HepG2 (cell line): ENCODE measurements at regions not wholly inside any gene's neighbourhood (a gene's known extent, or its start where the extent isn't known, plus 50 kb on each side); places are given as distances from the start of the nearest gene placed in this dataset.

ENCODE experiments used
- ATAC-seq: fragments of 200-7000 bp; cut with Tn5 transposase; 3 replicates; pipeline ENCODE4 v1.9.1; 2020; ENCODE audit warnings: mild to moderate bottlenecking, moderate library complexity
- BruUV-seq: library from RNA; stranded (reverse); fragments of 400-500 nt; replicated peaks from 2 replicates; lab custom pipeline; 2021; lab: Mats Ljungman, UMichigan
- CTCF ChIA-PET: fragments of 300-600 bp; formaldehyde crosslinking; extraction: SDS; loops from one replicate; lab custom pipeline; 2021; ENCODE audit warnings: low total read pairs, inconsistent platforms, low intra/inter-chr PET ratio; lab: Yijun Ruan, JAX
- POLR2A ChIA-PET: fragments of 350-600 bp; sonication (Branson Sonifier 250); formaldehyde crosslinking; loops from one replicate; lab custom pipeline; 2020; ENCODE audit warnings: antibody characterized with exemption, inconsistent platforms; lab: Yijun Ruan, JAX
- DNase-seq: peaks from one replicate; pipeline ENCODE4 v3.0.0-alpha.2; 2015; ENCODE audit warnings: low spot score
- FAIRE-seq: peaks from 3 replicates; lab custom pipeline; 2011; peaks lifted over from hg19 to GRCh38; lab: Jason Lieb, UNC
- H2AFZ ChIP-seq: one replicate; pipeline ENCODE4 v1.6.1; 2011; ENCODE audit warnings: low read length, inconsistent platforms
- H3K27ac ChIP-seq: fragments of 300-600 bp; 3 replicates; pipeline ENCODE4 v1.8.0; 2011; ENCODE audit warnings: mixed run types, mild to moderate bottlenecking, mixed read lengths, low read length, inconsistent platforms; ENCODE audit not compliant: insufficient read depth; ENCODE audit errors: extremely low read length
- H3K27me3 ChIP-seq, 2 experiments: fragments of 200-600 bp in 1 of 2; 2 replicates in 1 of 2; 3 replicates in 1 of 2; pipeline versions ENCODE4 v1.6.0 to v1.8.0; 2011; ENCODE audit warnings: low read length in 2 of 2, mild to moderate bottlenecking in 2 of 2, moderate library complexity in 2 of 2, inconsistent platforms in 1 of 2; ENCODE audit not compliant: insufficient read depth in 2 of 2, control insufficient read depth in 1 of 2
- H3K36me3 ChIP-seq, 2 experiments: fragments of 200-600 bp in 1 of 2; replicated peaks in 1 of 2; 2 replicates in 1 of 2; 3 replicates in 1 of 2; pipeline versions ENCODE4 v1.5.1 to v1.8.0; 2011; ENCODE audit warnings: low read length in 2 of 2, inconsistent platforms in 1 of 2; ENCODE audit not compliant: insufficient read depth in 2 of 2, control insufficient read depth in 1 of 2
- H3K4me1 ChIP-seq: 2 replicates; pipeline ENCODE4 v1.5.1; 2012; ENCODE audit warnings: low read length, inconsistent platforms; ENCODE audit not compliant: insufficient read depth
- H3K4me2 ChIP-seq: 2 replicates; pipeline ENCODE4 v1.6.0; 2011; ENCODE audit warnings: low read depth, low read length, inconsistent platforms
- H3K4me3 ChIP-seq, 3 experiments: fragments of 200-600 bp in 1 of 3; sonication (generic), shearing (Covaris generic) in 1 of 3; replicated peaks in 1 of 3; 2 replicates each; pipeline ENCODE4 v1.5.1; 2011 to 2016; ENCODE audit warnings: low read length in 3 of 3, inconsistent platforms in 2 of 3, low read depth in 2 of 3, mild to moderate bottlenecking in 2 of 3, control low read depth in 1 of 3, mixed read lengths in 1 of 3; ENCODE audit not compliant: insufficient read depth in 1 of 3
- H3K79me2 ChIP-seq: one replicate; pipeline ENCODE4 v1.6.1; 2011; ENCODE audit warnings: low read length, inconsistent platforms; ENCODE audit not compliant: insufficient read depth
- H3K9ac ChIP-seq: 2 replicates; pipeline ENCODE4 v1.6.0; 2011; ENCODE audit warnings: mild to moderate bottlenecking, low read depth, low read length, inconsistent platforms; ENCODE audit not compliant: insufficient read depth
- H3K9me3 ChIP-seq: 2 replicates; pipeline ENCODE4 v1.5.1; 2012; ENCODE audit warnings: mild to moderate bottlenecking, low read length
- H4K20me1 ChIP-seq: 2 replicates; pipeline ENCODE4 v1.6.0; 2011; ENCODE audit warnings: inconsistent platforms, mild to moderate bottlenecking, low read length, moderate library complexity; ENCODE audit not compliant: insufficient read depth
- CHD4 ChIP-seq: fragments of 200-600 bp; sonication (generic); IDR thresholded peaks from 2 replicates; pipeline ENCODE4 v1.7.0; 2017; ENCODE audit warnings: mild to moderate bottlenecking, low read length, borderline replicate concordance
- HES4 ChIP-seq: sonication (generic); formaldehyde crosslinking; IDR thresholded peaks from 2 replicates; pipeline ENCODE4 v1.9.0; 2021; ENCODE audit warnings: mild to moderate bottlenecking, missing genetic modification reagents, borderline replicate concordance
- KDM4B ChIP-seq: sonication (generic); formaldehyde crosslinking; IDR thresholded peaks from 2 replicates; pipeline ENCODE4 v1.4.0; 2020; ENCODE audit warnings: missing genetic modification reagents
- KMT2B ChIP-seq: IDR thresholded peaks from 2 replicates; pipeline ENCODE4 v1.6.1; 2016; ENCODE audit warnings: missing genetic modification reagents, missing compliant biosample characterization
- MED1 ChIP-seq: sonication (generic); formaldehyde crosslinking; IDR thresholded peaks from 2 replicates; pipeline ENCODE4 v1.4.0; 2020; ENCODE audit warnings: missing genetic modification reagents
- MTA1 ChIP-seq: sonication (generic); formaldehyde crosslinking; IDR thresholded peaks from 2 replicates; pipeline ENCODE4 v1.4.0; 2020; ENCODE audit warnings: missing genetic modification reagents, mild to moderate bottlenecking, borderline replicate concordance
- NFE2 ChIP-seq: sonication (generic); formaldehyde crosslinking; IDR thresholded peaks from 2 replicates; pipeline ENCODE4 v1.4.0; 2020; ENCODE audit warnings: missing genetic modification reagents
- NFKB2 ChIP-seq: sonication (generic); formaldehyde crosslinking; IDR thresholded peaks from 2 replicates; pipeline ENCODE4 v1.4.0; 2020; ENCODE audit warnings: missing genetic modification reagents, borderline replicate concordance
- SATB2 ChIP-seq: sonication (generic); formaldehyde crosslinking; IDR thresholded peaks from 2 replicates; pipeline ENCODE4 v1.5.0; 2020; ENCODE audit warnings: missing genetic modification reagents
- SMAD3 ChIP-seq: sonication (generic); formaldehyde crosslinking; IDR thresholded peaks from 2 replicates; pipeline ENCODE4 v1.4.0; 2020; ENCODE audit warnings: missing genetic modification reagents
- U2AF1 ChIP-seq: fragments of 200-400 bp; formaldehyde crosslinking; optimal IDR thresholded peaks from 2 replicates; pipeline ENCODE3; 2017; ENCODE audit warnings: mild to moderate bottlenecking, low read depth, low read length
- ZBTB20 ChIP-seq: sonication (generic); formaldehyde crosslinking; IDR thresholded peaks from 2 replicates; pipeline ENCODE4 v1.8.1; 2023; ENCODE audit warnings: missing genetic modification reagents, low read depth, mild to moderate bottlenecking, borderline replicate concordance
- ZFP36L1 ChIP-seq: sonication (generic); formaldehyde crosslinking; IDR thresholded peaks from 2 replicates; pipeline ENCODE4 v1.8.0; 2022; ENCODE audit warnings: mild to moderate bottlenecking, missing genetic modification reagents, moderate library complexity
- ZNF142 ChIP-seq: sonication (generic); formaldehyde crosslinking; IDR thresholded peaks from 2 replicates; pipeline ENCODE4 v1.4.0; 2020; ENCODE audit warnings: missing genetic modification reagents
- ZNF550 ChIP-seq: sonication (generic); formaldehyde crosslinking; IDR thresholded peaks from 2 replicates; pipeline ENCODE4 v1.4.0; 2020; ENCODE audit warnings: mild to moderate bottlenecking, missing genetic modification reagents, borderline replicate concordance
- ZNF614 ChIP-seq: IDR thresholded peaks from 2 replicates; pipeline ENCODE4 v1.6.1; 2018; ENCODE audit warnings: missing biosample characterization, missing genetic modification reagents, inconsistent platforms, borderline replicate concordance
- ZNF740 ChIP-seq: sonication (generic); formaldehyde crosslinking; IDR thresholded peaks from 2 replicates; pipeline ENCODE4 v1.4.0; 2020; ENCODE audit warnings: missing genetic modification reagents
- ZNF770 ChIP-seq: sonication (generic); formaldehyde crosslinking; IDR thresholded peaks from 2 replicates; pipeline ENCODE4 v1.5.0; 2020; ENCODE audit warnings: mild to moderate bottlenecking, missing genetic modification reagents
- WGBS: methylation state at CpG from one replicate; pipeline ENCODE4 v1.1.6; 2017; ENCODE audit warnings: low lambda C conversion rate; 5-methylcytosine and 5-hydroxymethylcytosine counted together
- in situ Hi-C: cut with HindIII; loops from 2 replicates; pipeline ENCODE4 v1.10.0; 2017; ENCODE audit warnings: low pct_unique_long_range_greater_than_20kb; ENCODE audit not compliant: extremely low pct_ligation_motif_present
- intact Hi-C: fragments of 100-400 bp; cut with micrococcal nuclease; formaldehyde crosslinking; loops from one replicate; pipeline ENCODE4 v1.10.0; 2022; ENCODE audit not compliant: unreplicated experiment

GRCh38 chr20:51210084-51210483 lies 187.2 kb upstream of the KCNG1 start:
- Histone ChIP-seq H3K36me3 (no peaks in the 10 kb centered on the region), H3K27ac (no peak overlapping the region), H3K4me1 (no peaks in the 10 kb centered on the region), H3K9ac (no peak overlapping the region), H2AFZ (no peak overlapping the region), H3K9me3 (no peaks in the 10 kb centered on the region), H3K4me3 (no peak overlapping the region), H3K79me2 (no peaks in the 10 kb centered on the region), H4K20me1 (no peaks in the 10 kb centered on the region), H3K27me3 (peaks cover 0 to 22% of the 10 kb centered on the region in 2 experiments; a peak in 2 of 5 replicates), H3K4me2 (no peak overlapping the region)
- ChIA-PET CTCF (no interaction called here), POLR2A (no interaction called here)
- ATAC-seq (no peak), DNase-seq (no peak), FAIRE-seq (no peak)
- intact Hi-C loops (no loop called here), in situ Hi-C loops (no loop called here)
- BruUV-seq: no TSS peak
- 0% methylated on average over 1 of the region's 1 CpG for WGBS
- no peak for TF ChIP-seq SATB2 (CRISPR knock-in tag)
- TF ChIP-seq MTA1 (CRISPR knock-in tag): no peak
- TF ChIP-seq ZNF550 (CRISPR knock-in tag): no peak
- no peak for TF ChIP-seq KDM4B
- TF ChIP-seq ZNF614 (CRISPR knock-in tag): no peak
- no peak for TF ChIP-seq HES4 (CRISPR knock-in tag)
- no peak for TF ChIP-seq NFKB2 (CRISPR knock-in tag)
- TF ChIP-seq U2AF1: no peak
- no peak for TF ChIP-seq KMT2B (CRISPR knock-in tag)
- no peak for TF ChIP-seq ZNF142 (CRISPR knock-in tag)
- TF ChIP-seq MED1 (CRISPR knock-in tag): no peak
- TF ChIP-seq ZNF740 (CRISPR knock-in tag): no peak
- no peak for TF ChIP-seq ZFP36L1
- no peak for TF ChIP-seq ZBTB20 (CRISPR knock-in tag)
- TF ChIP-seq NFE2 (CRISPR knock-in tag): no peak
- TF ChIP-seq ZNF770 (CRISPR knock-in tag): no peak
- no peak for TF ChIP-seq SMAD3 (CRISPR knock-in tag)
- TF ChIP-seq CHD4: no peak
